ENCODE measurements at regions not wholly inside any gene's neighbourhood (a gene's known extent, or its start where the extent isn't known, plus 50 kb on each side); places are given as distances from the start of the nearest gene placed in this dataset.
"Not testable (repeated sequence)": the region's sequence is repeated elsewhere in the genome, so short reads cannot be mapped to it uniquely, and the experiment has no call there.

- not testable (repeated sequence) for DNase-seq
Measured at GRCh38 chr3:144023543-144023942, 51.9 kb downstream of the DIPK2A start.

- peak; percentile 64 for DNase-seq
Measured at GRCh38 chr3:144028798-144029411, 57.3 kb downstream of the DIPK2A start.

GRCh38 chr3:144029769-144030168, 58.1 kb downstream of the DIPK2A start:
- DNase-seq = no peak

GRCh38 chr3:144031938-144032337, 60.3 kb downstream of the DIPK2A start:
- no peak for DNase-seq

GRCh38 chr3:144032531-144033239, 61.1 kb downstream of the DIPK2A start:
- no peak for DNase-seq

GRCh38 chr3:144033240-144033589, 61.6 kb downstream of the DIPK2A start:
- DNase-seq = no peak

- no peak for DNase-seq
Measured at GRCh38 chr3:144033863-144034262, 62.2 kb downstream of the DIPK2A start.

GRCh38 chr3:144034715-144035290, 63.2 kb downstream of the DIPK2A start:
- DNase-seq = no peak

GRCh38 chr3:144036498-144036897, 64.9 kb downstream of the DIPK2A start:
- DNase-seq = no peak

GRCh38 chr3:144039661-144040060, 68.0 kb downstream of the DIPK2A start:
- DNase-seq = no peak

GRCh38 chr3:144041960-144042556, 70.4 kb downstream of the DIPK2A start:
- no peak for DNase-seq

GRCh38 chr3:144045766-144046165, 74.1 kb downstream of the DIPK2A start:
- DNase-seq = no peak

- no peak for DNase-seq
Measured at GRCh38 chr3:144049374-144049773, 77.8 kb downstream of the DIPK2A start.

- no peak for DNase-seq
Measured at GRCh38 chr3:144051211-144051610, 79.6 kb downstream of the DIPK2A start.

GRCh38 chr3:144052275-144052674, 80.7 kb downstream of the DIPK2A start:
- no peak for DNase-seq

- DNase-seq = no peak
Measured at GRCh38 chr3:144053121-144053520, 81.5 kb downstream of the DIPK2A start.

- no peak for DNase-seq
Measured at GRCh38 chr3:144054766-144055165, 83.1 kb downstream of the DIPK2A start.

- no peak for DNase-seq
Measured at GRCh38 chr3:144055604-144056003, 84.0 kb downstream of the DIPK2A start.

- DNase-seq = no peak
Measured at GRCh38 chr3:144058713-144059112, 87.1 kb downstream of the DIPK2A start.

- DNase-seq = no peak
Measured at GRCh38 chr3:144059481-144059880, 87.9 kb downstream of the DIPK2A start.

GRCh38 chr3:144060881-144061280, 89.3 kb downstream of the DIPK2A start:
- DNase-seq = no peak

GRCh38 chr3:144063306-144063705, 91.7 kb downstream of the DIPK2A start:
- no peak for DNase-seq

- no peak for DNase-seq
Measured at GRCh38 chr3:144067059-144067458, 95.4 kb downstream of the DIPK2A start.

GRCh38 chr3:144073698-144074097, 102.1 kb downstream of the DIPK2A start:
- DNase-seq = no peak

Measured in SIG-M5 (cell line).